Left lobe of liver (tissue), 2 donors: ENCODE measurements at regions not wholly inside any gene's neighbourhood (a gene's known extent, or its start where the extent isn't known, plus 50 kb on each side); places are given as distances from the start of the nearest gene placed in this dataset.

Source experiments
- ATAC-seq: fragments of 200-7000 bp; cut with Tn5 transposase; one replicate; pipeline ENCODE4 v1.9.1; 2020; ENCODE audit warnings: mild to moderate bottlenecking, moderate library complexity
- DNase-seq: peaks from one replicate; pipeline ENCODE4 v3.0.0-alpha.2; 2020; ENCODE audit warnings: low spot score
- donor health status: DM: no; HTN: no; CAD: no; lungs with moderate emphysema.
- donor health status: DM: no; HTN: yes; CAD: no.

- DNase-seq = no peak
- ATAC-seq = no peak
Observed at GRCh38 chr2:792687-793086, 115.5 kb upstream of the TMEM18 start.

GRCh38 chr2:790634-791245, 113.5 kb upstream of the TMEM18 start:
- ATAC-seq (no peak), DNase-seq (no peak)

- DNase-seq (no peak), ATAC-seq (no peak)
Observed at GRCh38 chr2:790081-790480, 112.9 kb upstream of the TMEM18 start.

- ATAC-seq = no peak
- no peak for DNase-seq
Observed at GRCh38 chr2:789529-789928, 112.3 kb upstream of the TMEM18 start.

GRCh38 chr2:788227-789032, 111.2 kb upstream of the TMEM18 start:
- ATAC-seq = no peak
- DNase-seq = no peak

- DNase-seq = no peak
- ATAC-seq = no peak
Observed at GRCh38 chr2:784753-785152, 107.5 kb upstream of the TMEM18 start.

GRCh38 chr2:780581-780980, 103.4 kb upstream of the TMEM18 start:
- DNase-seq = no peak
- no peak for ATAC-seq

- no peak for ATAC-seq
Observed at GRCh38 chr2:780002-780401, 102.8 kb upstream of the TMEM18 start.

GRCh38 chr2:778731-779350, 101.6 kb upstream of the TMEM18 start:
- ATAC-seq (no peak), DNase-seq (no peak)

More at GRCh38 chr2:780002-780401, 102.8 kb upstream of the TMEM18 start:
- no peak for DNase-seq

- ATAC-seq = no peak
- DNase-seq = no peak
Observed at GRCh38 chr2:777546-777945, 100.3 kb upstream of the TMEM18 start.

GRCh38 chr2:777051-777450, 99.8 kb upstream of the TMEM18 start:
- ATAC-seq = no peak
- DNase-seq = no peak

- ATAC-seq (no peak), DNase-seq (no peak)
Observed at GRCh38 chr2:776487-776886, 99.3 kb upstream of the TMEM18 start.

GRCh38 chr2:776038-776437, 98.8 kb upstream of the TMEM18 start:
- DNase-seq = no peak
- no peak for ATAC-seq

GRCh38 chr2:774436-774835, 97.2 kb upstream of the TMEM18 start:
- no peak for DNase-seq
- ATAC-seq = no peak

- no peak for ATAC-seq
- no peak for DNase-seq
Observed at GRCh38 chr2:773256-774160, 96.3 kb upstream of the TMEM18 start.

GRCh38 chr2:771538-771937, 94.3 kb upstream of the TMEM18 start:
- DNase-seq (no peak), ATAC-seq (no peak)

- ATAC-seq = no peak
- no peak for DNase-seq
Observed at GRCh38 chr2:770776-771175, 93.6 kb upstream of the TMEM18 start.

GRCh38 chr2:769771-770170, 92.6 kb upstream of the TMEM18 start:
- DNase-seq = no peak

GRCh38 chr2:768451-768850, 91.2 kb upstream of the TMEM18 start:
- DNase-seq (no peak), ATAC-seq (no peak)

More at GRCh38 chr2:769771-770170, 92.6 kb upstream of the TMEM18 start:
- no peak for ATAC-seq

- ATAC-seq = no peak
- DNase-seq = no peak
Observed at GRCh38 chr2:767944-768343, 90.7 kb upstream of the TMEM18 start.

GRCh38 chr2:767440-767839, 90.2 kb upstream of the TMEM18 start:
- ATAC-seq (no peak), DNase-seq (no peak)
